GM23338 (cell line): ENCODE measurements at regions not wholly inside any gene's neighbourhood (a gene's known extent, or its start where the extent isn't known, plus 50 kb on each side); places are given as distances from the start of the nearest gene placed in this dataset.

Experiments used
- ATAC-seq: fragments of 200-7000 bp; cut with Tn5 transposase; 3 replicates; pipeline ENCODE4 v1.9.1; 2020
- DNase-seq: peaks from one replicate; pipeline ENCODE4 v3.0.0-alpha.2; 2015; ENCODE audit warnings: low spot score
- H2AFZ ChIP-seq: fragments of 200-600 bp; sonication (generic); 2 replicates; pipeline ENCODE4 v1.8.0; 2016; ENCODE audit warnings: antibody characterized with exemption, mild to moderate bottlenecking, moderate library complexity
- H3F3A ChIP-seq: fragments of 200-600 bp; sonication (generic); replicated peaks from 2 replicates; pipeline ENCODE4 v1.8.0; 2017; ENCODE audit warnings: antibody characterized with exemption, mixed run types, low read depth
- H3K27ac ChIP-seq: fragments of 200-600 bp; sonication (generic); 2 replicates; pipeline ENCODE4 v1.6.1; 2016; ENCODE audit warnings: low read depth
- H3K27me3 ChIP-seq: fragments of 200-600 bp; sonication (generic); 2 replicates; pipeline ENCODE4 v1.8.0; 2016; ENCODE audit warnings: mild to moderate bottlenecking, mixed run types, moderate library complexity; ENCODE audit not compliant: insufficient read depth
- H3K36me3 ChIP-seq: fragments of 200-600 bp; sonication (generic); 2 replicates; pipeline ENCODE4 v1.8.0; 2016; ENCODE audit warnings: mild to moderate bottlenecking; ENCODE audit not compliant: insufficient read depth
- H3K4me1 ChIP-seq: fragments of 200-600 bp; sonication (generic); 2 replicates; pipeline ENCODE4 v1.8.0; 2016; ENCODE audit warnings: mild to moderate bottlenecking, moderate library complexity; ENCODE audit not compliant: insufficient read depth
- H3K4me2 ChIP-seq: fragments of 200-600 bp; sonication (generic); 2 replicates; pipeline ENCODE4 v1.7.1; 2017; ENCODE audit warnings: mixed run types
- H3K4me3 ChIP-seq: fragments of 200-600 bp; sonication (generic); 2 replicates; pipeline ENCODE4 v1.6.1; 2016; ENCODE audit warnings: mixed run types
- H3K79me2 ChIP-seq: fragments of 200-600 bp; sonication (generic); replicated peaks from 2 replicates; pipeline ENCODE4 v1.8.0; 2017; ENCODE audit warnings: mild to moderate bottlenecking; ENCODE audit not compliant: insufficient read depth
- H3K9me2 ChIP-seq: fragments of 200-600 bp; sonication (generic); 2 replicates; pipeline ENCODE4 v1.8.0; 2017; ENCODE audit not compliant: insufficient read depth
- H4K20me1 ChIP-seq: fragments of 200-600 bp; sonication (generic); replicated peaks from 2 replicates; pipeline ENCODE4 v1.8.0; 2017; ENCODE audit warnings: mild to moderate bottlenecking; ENCODE audit not compliant: insufficient read depth
- H3K27ac Mint-ChIP-seq: 2 replicates; pipeline ENCODE4 v1.8.0; 2020; ENCODE audit warnings: inconsistent platforms, mild to moderate bottlenecking, moderate library complexity, mixed read lengths
- H3K27me3 Mint-ChIP-seq: 3 replicates; pipeline ENCODE4 v1.8.0; 2022; ENCODE audit warnings: low read depth, mild to moderate bottlenecking, moderate library complexity, mixed read lengths, inconsistent platforms; ENCODE audit not compliant: insufficient read depth, poor library complexity
- H3K36me3 Mint-ChIP-seq: 3 replicates; pipeline ENCODE4 v1.8.0; 2021; ENCODE audit warnings: low read depth, mild to moderate bottlenecking, inconsistent platforms, moderate library complexity, mixed read lengths
- H3K4me1 Mint-ChIP-seq: 3 replicates; pipeline ENCODE4 v1.8.0; 2020; ENCODE audit warnings: mild to moderate bottlenecking, inconsistent platforms, mixed read lengths
- H3K4me3 Mint-ChIP-seq: 3 replicates; pipeline ENCODE4 v1.8.0; 2021; ENCODE audit warnings: moderate library complexity, mild to moderate bottlenecking, inconsistent platforms, mixed read lengths
- H3K9me3 Mint-ChIP-seq: 3 replicates; pipeline ENCODE4 v1.8.0; 2020; ENCODE audit warnings: moderate library complexity, mild to moderate bottlenecking, inconsistent platforms, mixed read lengths
- CREB1 ChIP-seq: fragments of 250-450 bp; sonication (Bioruptor Pico); IDR thresholded peaks from 2 replicates; pipeline ENCODE4 v1.5.0; 2020; ENCODE audit warnings: low read depth, mild to moderate bottlenecking, moderate library complexity
- CTCF ChIP-seq, 2 experiments: fragments of 200-600 bp in 1 of 2; sonication (generic) in 1 of 2; conservative IDR thresholded peaks; 2 replicates each; pipeline versions ENCODE4 v1.5.1 to v1.6.1; 2016 to 2017; ENCODE audit warnings: antibody characterized with exemption in 2 of 2, low read depth in 2 of 2, mild to moderate bottlenecking in 2 of 2, moderate library complexity in 1 of 2
- ETS1 ChIP-seq: IDR thresholded peaks from 2 replicates; pipeline ENCODE4 v1.6.1; 2016; ENCODE audit warnings: antibody characterized with exemption
- JUNB ChIP-seq: IDR thresholded peaks from one replicate; pipeline ENCODE4 v1.6.1; 2016; ENCODE audit warnings: antibody characterized with exemption; ENCODE audit not compliant: unreplicated experiment
- STAT1 ChIP-seq: IDR thresholded peaks from one replicate; pipeline ENCODE4 v1.6.1; 2016; ENCODE audit warnings: antibody characterized with exemption; ENCODE audit not compliant: unreplicated experiment
- ZNF114 ChIP-seq: fragments of 250-450 bp; sonication (Bioruptor Pico); IDR thresholded peaks from 2 replicates; pipeline ENCODE4 v1.5.0; 2020; ENCODE audit warnings: mild to moderate bottlenecking, moderate library complexity
- ZNF462 ChIP-seq: fragments of 250-450 bp; sonication (Bioruptor Pico); IDR thresholded peaks from 2 replicates; pipeline ENCODE4 v1.5.0; 2020; ENCODE audit warnings: mild to moderate bottlenecking, moderate library complexity

GRCh38 chr3:21847005-21847404 lies 96.0 kb upstream of the ZNF385D start (continued):
- TF ChIP-seq ZNF462 (no peak), CREB1 (CRISPR knock-in tag) (no peak)

- Histone ChIP-seq H3K4me3 (no peak overlapping the region), H3K79me2 (no peaks in the 10 kb centered on the region), H3K4me1 (peaks cover 12% of the 10 kb centered on the region), H2AFZ (peak overlapping the region; percentile 70), H4K20me1 (no peaks in the 10 kb centered on the region), H3K4me2 (no peak overlapping the region), H3F3A (no peaks in the 10 kb centered on the region), H3K9me2 (no peaks in the 10 kb centered on the region), H3K36me3 (no peaks in the 10 kb centered on the region), H3K27ac (no peak overlapping the region), H3K27me3 (no peaks in the 10 kb centered on the region)
- ATAC-seq (peak; percentile 76), DNase-seq (peak; percentile 6)
- Mint-ChIP-seq H3K4me3 (no peak overlapping the region), H3K27me3 (no peaks in the 10 kb centered on the region), H3K9me3 (no peaks in the 10 kb centered on the region), H3K36me3 (no peaks in the 10 kb centered on the region), H3K4me1 (peaks cover 16% of the 10 kb centered on the region), H3K27ac (peak overlapping the region; percentile 25; the same call in 1 of the 2 replicates)
- TF ChIP-seq JUNB = no peak
- TF ChIP-seq ETS1 = no peak
- no peak for TF ChIP-seq CTCF (conservative IDR thresholded peaks at IDR 0.05; ENCODE audit: low read depth in 2 of 2)
- no peak for TF ChIP-seq STAT1
- TF ChIP-seq ZNF114 = no peak
Measured at GRCh38 chr3:21859124-21860081, 108.4 kb upstream of the ZNF385D start.
